Nephron (organoid): ENCODE measurements at regions not wholly inside any gene's neighbourhood (a gene's known extent, or its start where the extent isn't known, plus 50 kb on each side); places are given as distances from the start of the nearest gene placed in this dataset.
A peak's percentile ranks its signal among the peaks of the same experiment; 100 is the strongest.

Experiments used
- H3K27ac Mint-ChIP-seq, 3 experiments: 2 replicates each; pipeline ENCODE4 v1.8.0; 2020; ENCODE audit warnings: mixed read lengths in 3 of 3, mild to moderate bottlenecking in 2 of 3, moderate library complexity in 1 of 3
- H3K27me3 Mint-ChIP-seq: 2 replicates; pipeline ENCODE4 v1.8.0; 2021; ENCODE audit warnings: low read depth, mild to moderate bottlenecking, moderate library complexity, mixed read lengths
- H3K36me3 Mint-ChIP-seq: 2 replicates; pipeline ENCODE4 v1.8.0; 2020; ENCODE audit warnings: low read depth, mixed read lengths
- H3K4me1 Mint-ChIP-seq: 2 replicates; pipeline ENCODE4 v1.8.0; 2020; ENCODE audit warnings: mixed read lengths
- H3K4me3 Mint-ChIP-seq, 3 experiments: 2 replicates each; pipeline ENCODE4 v1.8.0; 2020; ENCODE audit warnings: mild to moderate bottlenecking in 3 of 3, mixed read lengths in 3 of 3, moderate library complexity in 2 of 3
- H3K9me3 Mint-ChIP-seq: 2 replicates; pipeline ENCODE4 v1.8.0; 2020; ENCODE audit warnings: mixed read lengths
- CTCF ChIP-seq, 3 experiments: fragments of 200-600 bp; sonication (generic); IDR thresholded peaks; one replicate each; pipeline ENCODE4 v1.5.0; 2021; ENCODE audit warnings: antibody characterized with exemption in 3 of 3; ENCODE audit not compliant: unreplicated experiment in 3 of 3

GRCh38 chr1:239526391-239526790 is 140.0 kb downstream of the CHRM3 start:
- H3K27me3 Mint-ChIP-seq = no peaks in the 10 kb centered on the region
- peaks cover 18% of the 10 kb centered on the region for H3K4me1 Mint-ChIP-seq
- H3K9me3 Mint-ChIP-seq = no peaks in the 10 kb centered on the region
- TF ChIP-seq CTCF (IDR thresholded peaks at IDR 0.05; ENCODE audit: unreplicated experiment in 3 of 3) = no peak
- H3K36me3 Mint-ChIP-seq = no peaks in the 10 kb centered on the region
- H3K4me3 Mint-ChIP-seq = no peak overlapping the region
- peak overlapping the region in 2 of 3 experiments; percentile 30 to 57 for H3K27ac Mint-ChIP-seq

GRCh38 chr1:239527051-239527693 is 140.8 kb downstream of the CHRM3 start:
- Mint-ChIP-seq H3K27ac (peak overlapping the region; percentile 30 to 57 (median 52)), H3K4me3 (no peak overlapping the region)

GRCh38 chr1:239536165-239536849 is 149.9 kb downstream of the CHRM3 start:
- Mint-ChIP-seq H3K9me3 (no peaks in the 10 kb centered on the region), H3K27ac (peak overlapping the region in 2 of 3 experiments; percentile 26 to 27), H3K27me3 (no peaks in the 10 kb centered on the region), H3K36me3 (no peaks in the 10 kb centered on the region), H3K4me3 (no peak overlapping the region), H3K4me1 (peaks cover 23% of the 10 kb centered on the region)
- no peak for TF ChIP-seq CTCF (IDR thresholded peaks at IDR 0.05; ENCODE audit: unreplicated experiment in 3 of 3)

More at GRCh38 chr1:239527051-239527693, 140.8 kb downstream of the CHRM3 start:
- Mint-ChIP-seq H3K4me1 (peaks cover 18% of the 10 kb centered on the region), H3K27me3 (no peaks in the 10 kb centered on the region), H3K36me3 (no peaks in the 10 kb centered on the region), H3K9me3 (no peaks in the 10 kb centered on the region)
- no peak for TF ChIP-seq CTCF (IDR thresholded peaks at IDR 0.05; ENCODE audit: unreplicated experiment in 3 of 3)

GRCh38 chr1:239537795-239538194 is 151.4 kb downstream of the CHRM3 start:
- no peaks in the 10 kb centered on the region for H3K9me3 Mint-ChIP-seq

GRCh38 chr1:239538239-239538988 is 152.0 kb downstream of the CHRM3 start:
- no peak overlapping the region for H3K4me3 Mint-ChIP-seq
- no peaks in the 10 kb centered on the region for H3K27me3 Mint-ChIP-seq
- H3K36me3 Mint-ChIP-seq = no peaks in the 10 kb centered on the region
- TF ChIP-seq CTCF (IDR thresholded peaks at IDR 0.05; ENCODE audit: unreplicated experiment in 3 of 3) = no peak
- H3K4me1 Mint-ChIP-seq = peaks cover 23% of the 10 kb centered on the region
- H3K9me3 Mint-ChIP-seq = no peaks in the 10 kb centered on the region
- peak overlapping the region; percentile 42 to 85 (median 44) for H3K27ac Mint-ChIP-seq

More at GRCh38 chr1:239537795-239538194, 151.4 kb downstream of the CHRM3 start:
- TF ChIP-seq CTCF (IDR thresholded peaks at IDR 0.05; ENCODE audit: unreplicated experiment in 3 of 3) = no peak
- Mint-ChIP-seq H3K4me3 (no peak overlapping the region), H3K4me1 (peaks cover 23% of the 10 kb centered on the region), H3K27me3 (no peaks in the 10 kb centered on the region), H3K27ac (peak overlapping the region in 2 of 3 experiments; percentile 44 to 85), H3K36me3 (no peaks in the 10 kb centered on the region)
